HepG2 (cell line): ENCODE measurements at regions not wholly inside any gene's neighbourhood (a gene's known extent, or its start where the extent isn't known, plus 50 kb on each side); places are given as distances from the start of the nearest gene placed in this dataset.

ENCODE experiments used
- IRF1 ChIP-seq: sonication (generic); formaldehyde crosslinking; IDR thresholded peaks from 2 replicates; pipeline ENCODE4 v1.4.0; 2020; ENCODE audit warnings: low read depth, mild to moderate bottlenecking, missing genetic modification reagents
- SRSF9 ChIP-seq: fragments of 200-400 bp; formaldehyde crosslinking; IDR thresholded peaks from 2 replicates; pipeline ENCODE4 v1.6.1; 2018; ENCODE audit warnings: borderline replicate concordance, mild to moderate bottlenecking, low read depth, low read length; ENCODE audit not compliant: insufficient read depth, poor library complexity, severe bottlenecking
- TF ChIP-seq, protein P1 (sequence below): sonication (generic); formaldehyde crosslinking; IDR thresholded peaks from 2 replicates; pipeline ENCODE4 v1.8.1; 2023; ENCODE audit warnings: mild to moderate bottlenecking, missing genetic modification reagents
- TF ChIP-seq, protein P2 (sequence below): sonication (generic); formaldehyde crosslinking; IDR thresholded peaks from 2 replicates; pipeline ENCODE4 v1.4.0; 2020; ENCODE audit warnings: low read depth, missing genetic modification reagents

DNA sequence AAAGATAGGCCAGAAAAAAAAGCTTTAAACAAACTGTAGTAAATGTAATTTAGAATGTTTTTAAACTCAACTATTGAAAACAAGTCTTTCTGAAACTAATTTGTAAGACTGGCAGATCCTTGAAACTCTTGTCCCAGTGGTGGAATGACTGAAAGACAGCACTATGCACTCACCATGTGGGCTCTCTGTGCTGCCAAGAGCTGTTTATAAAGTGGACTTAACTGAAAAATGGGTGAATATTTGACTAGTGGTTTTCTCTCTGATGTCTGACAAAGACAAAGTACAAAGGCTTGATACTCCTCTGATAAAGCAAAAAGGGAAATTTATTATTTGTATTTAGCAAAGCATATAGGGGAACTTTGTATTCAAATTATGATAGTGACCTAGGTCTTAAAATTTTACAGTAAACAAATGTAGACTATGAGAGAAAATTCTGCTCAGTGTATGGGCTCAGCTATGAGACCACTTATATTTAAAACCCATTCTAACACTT lies 635.4 kb downstream of the NR2F1-AS1 start:
- TF ChIP-seq SRSF9 = no peak
- TF ChIP-seq, protein P1, sequence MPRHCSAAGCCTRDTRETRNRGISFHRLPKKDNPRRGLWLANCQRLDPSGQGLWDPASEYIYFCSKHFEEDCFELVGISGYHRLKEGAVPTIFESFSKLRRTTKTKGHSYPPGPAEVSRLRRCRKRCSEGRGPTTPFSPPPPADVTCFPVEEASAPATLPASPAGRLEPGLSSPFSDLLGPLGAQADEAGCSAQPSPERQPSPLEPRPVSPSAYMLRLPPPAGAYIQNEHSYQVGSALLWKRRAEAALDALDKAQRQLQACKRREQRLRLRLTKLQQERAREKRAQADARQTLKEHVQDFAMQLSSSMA (CRISPR knock-in tag) = no peak
- no peak for TF ChIP-seq IRF1 (CRISPR knock-in tag)
- TF ChIP-seq, protein P2, sequence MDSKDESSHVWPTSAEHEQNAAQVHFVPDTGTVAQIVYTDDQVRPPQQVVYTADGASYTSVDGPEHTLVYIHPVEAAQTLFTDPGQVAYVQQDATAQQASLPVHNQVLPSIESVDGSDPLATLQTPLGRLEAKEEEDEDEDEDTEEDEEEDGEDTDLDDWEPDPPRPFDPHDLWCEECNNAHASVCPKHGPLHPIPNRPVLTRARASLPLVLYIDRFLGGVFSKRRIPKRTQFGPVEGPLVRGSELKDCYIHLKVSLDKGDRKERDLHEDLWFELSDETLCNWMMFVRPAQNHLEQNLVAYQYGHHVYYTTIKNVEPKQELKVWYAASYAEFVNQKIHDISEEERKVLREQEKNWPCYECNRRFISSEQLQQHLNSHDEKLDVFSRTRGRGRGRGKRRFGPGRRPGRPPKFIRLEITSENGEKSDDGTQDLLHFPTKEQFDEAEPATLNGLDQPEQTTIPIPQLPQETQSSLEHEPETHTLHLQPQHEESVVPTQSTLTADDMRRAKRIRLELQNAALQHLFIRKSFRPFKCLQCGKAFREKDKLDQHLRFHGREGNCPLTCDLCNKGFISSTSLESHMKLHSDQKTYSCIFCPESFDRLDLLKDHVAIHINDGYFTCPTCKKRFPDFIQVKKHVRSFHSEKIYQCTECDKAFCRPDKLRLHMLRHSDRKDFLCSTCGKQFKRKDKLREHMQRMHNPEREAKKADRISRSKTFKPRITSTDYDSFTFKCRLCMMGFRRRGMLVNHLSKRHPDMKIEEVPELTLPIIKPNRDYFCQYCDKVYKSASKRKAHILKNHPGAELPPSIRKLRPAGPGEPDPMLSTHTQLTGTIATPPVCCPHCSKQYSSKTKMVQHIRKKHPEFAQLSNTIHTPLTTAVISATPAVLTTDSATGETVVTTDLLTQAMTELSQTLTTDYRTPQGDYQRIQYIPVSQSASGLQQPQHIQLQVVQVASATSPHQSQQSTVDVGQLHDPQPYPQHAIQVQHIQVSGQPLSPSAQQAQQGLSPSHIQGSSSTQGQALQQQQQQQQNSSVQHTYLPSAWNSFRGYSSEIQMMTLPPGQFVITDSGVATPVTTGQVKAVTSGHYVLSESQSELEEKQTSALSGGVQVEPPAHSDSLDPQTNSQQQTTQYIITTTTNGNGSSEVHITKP = no peak
